ENCODE measurements at regions not wholly inside any gene's neighbourhood (a gene's known extent, or its start where the extent isn't known, plus 50 kb on each side); places are given as distances from the start of the nearest gene placed in this dataset.
"Not testable (repeated sequence)": the region's sequence is repeated elsewhere in the genome, so short reads cannot be mapped to it uniquely, and the experiment has no call there.

DNA sequence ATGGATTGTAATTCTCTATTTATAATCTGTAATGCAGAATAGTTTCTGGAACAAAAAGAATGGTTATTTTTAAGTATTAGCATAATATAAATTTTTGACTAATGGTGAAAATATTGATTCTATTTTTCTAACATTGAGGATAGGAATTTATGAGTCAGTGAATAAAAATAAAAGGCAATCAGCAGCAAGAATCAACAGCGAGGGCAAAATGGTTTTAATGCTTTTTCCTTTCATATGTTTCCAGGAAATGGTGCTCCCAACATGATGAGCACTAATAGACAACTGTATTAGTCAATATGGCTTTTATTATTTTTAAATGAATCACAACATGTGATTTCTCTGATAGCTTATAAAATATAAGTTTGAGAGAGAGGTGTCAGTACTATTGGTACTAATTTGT lies 90.7 kb upstream of the TFPI start:
- DNase-seq (ENCODE audit: low read depth) = no peak
- no peak overlapping the region for H3K4me3 ChIP-seq (ENCODE audit: low read length)
- TF ChIP-seq, protein P1, sequence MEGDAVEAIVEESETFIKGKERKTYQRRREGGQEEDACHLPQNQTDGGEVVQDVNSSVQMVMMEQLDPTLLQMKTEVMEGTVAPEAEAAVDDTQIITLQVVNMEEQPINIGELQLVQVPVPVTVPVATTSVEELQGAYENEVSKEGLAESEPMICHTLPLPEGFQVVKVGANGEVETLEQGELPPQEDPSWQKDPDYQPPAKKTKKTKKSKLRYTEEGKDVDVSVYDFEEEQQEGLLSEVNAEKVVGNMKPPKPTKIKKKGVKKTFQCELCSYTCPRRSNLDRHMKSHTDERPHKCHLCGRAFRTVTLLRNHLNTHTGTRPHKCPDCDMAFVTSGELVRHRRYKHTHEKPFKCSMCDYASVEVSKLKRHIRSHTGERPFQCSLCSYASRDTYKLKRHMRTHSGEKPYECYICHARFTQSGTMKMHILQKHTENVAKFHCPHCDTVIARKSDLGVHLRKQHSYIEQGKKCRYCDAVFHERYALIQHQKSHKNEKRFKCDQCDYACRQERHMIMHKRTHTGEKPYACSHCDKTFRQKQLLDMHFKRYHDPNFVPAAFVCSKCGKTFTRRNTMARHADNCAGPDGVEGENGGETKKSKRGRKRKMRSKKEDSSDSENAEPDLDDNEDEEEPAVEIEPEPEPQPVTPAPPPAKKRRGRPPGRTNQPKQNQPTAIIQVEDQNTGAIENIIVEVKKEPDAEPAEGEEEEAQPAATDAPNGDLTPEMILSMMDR (IDR thresholded peaks at IDR 0.05; ENCODE audit: insufficient read depth, low read depth, low read length, missing control alignments) = no peak

DNA sequence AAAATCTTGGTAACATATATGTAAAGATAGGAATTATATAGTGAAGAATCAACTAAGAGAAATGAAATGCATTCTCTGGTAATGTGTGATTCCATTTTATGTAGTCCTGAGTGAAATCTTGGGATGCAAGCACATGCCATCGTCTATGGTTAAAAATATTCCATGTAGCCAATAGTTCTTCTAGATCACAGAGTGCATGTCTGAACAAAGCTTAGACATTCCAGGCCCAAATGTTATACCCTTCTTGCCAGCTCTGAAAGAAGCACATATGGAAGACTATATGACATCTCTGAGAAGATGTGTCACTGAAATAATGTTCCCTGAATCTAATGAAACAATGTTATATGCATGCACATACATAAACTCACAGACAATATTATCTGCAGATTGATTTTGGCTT lies 92.3 kb upstream of the TFPI start:
- H3K4me3 ChIP-seq (ENCODE audit: low read length) = no peak overlapping the region
- DNase-seq (ENCODE audit: low read depth) = no peak
- TF ChIP-seq, protein P1 (IDR thresholded peaks at IDR 0.05; ENCODE audit: insufficient read depth, low read depth, low read length, missing control alignments) = no peak

DNA sequence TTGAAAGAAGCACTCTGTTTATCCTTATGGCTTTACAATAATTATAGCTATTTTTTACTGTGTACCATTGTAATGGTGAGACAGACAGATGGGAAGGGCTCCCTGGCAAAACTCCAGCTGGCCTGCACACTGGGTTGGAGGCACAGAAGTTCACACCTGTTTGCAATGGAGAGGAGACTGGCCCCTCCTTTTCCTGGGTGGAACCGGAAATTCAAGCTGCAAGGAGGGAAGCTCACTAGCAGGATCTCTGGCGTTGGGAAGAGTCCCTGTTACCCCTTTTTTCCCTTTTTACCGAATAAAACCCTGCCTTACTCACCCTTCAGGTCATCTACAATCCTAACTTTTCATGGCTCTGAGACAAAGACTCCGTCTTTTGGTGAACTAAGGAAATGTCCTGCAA lies 100.3 kb upstream of the TFPI start:
- TF ChIP-seq, protein P1 (IDR thresholded peaks at IDR 0.05; ENCODE audit: insufficient read depth, low read depth, low read length, missing control alignments) = no peak
- DNase-seq (ENCODE audit: low read depth) = peak; percentile 5

DNA sequence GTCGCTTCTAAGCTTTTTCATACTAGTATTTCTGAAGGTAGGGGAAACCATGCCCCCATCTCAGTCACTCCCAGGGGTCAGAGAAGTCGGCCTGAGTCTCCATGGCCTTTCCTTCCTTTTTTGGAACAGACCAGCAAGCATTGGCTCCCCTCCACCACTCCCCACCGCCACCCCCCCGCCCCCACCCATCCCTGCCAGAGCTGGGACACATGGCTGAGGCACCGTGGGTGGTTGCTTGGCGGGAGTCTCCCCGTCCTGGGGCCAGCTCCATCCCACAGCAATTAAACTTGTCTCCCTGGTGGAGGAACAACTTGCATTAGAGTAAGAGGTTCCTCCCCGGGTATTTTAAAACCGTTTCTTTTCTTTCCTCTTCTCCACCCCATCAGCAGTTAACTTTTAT lies 100.8 kb upstream of the TFPI start:
- H3K4me3 ChIP-seq (ENCODE audit: low read length) = no peak overlapping the region
- DNase-seq (ENCODE audit: low read depth) = no peak
- TF ChIP-seq, protein P1 (IDR thresholded peaks at IDR 0.05; ENCODE audit: insufficient read depth, low read depth, low read length, missing control alignments) = no peak

More for the DNA sequence above, 100.3 kb upstream of the TFPI start:
- H3K4me3 ChIP-seq (ENCODE audit: low read length) = no peak overlapping the region

DNA sequence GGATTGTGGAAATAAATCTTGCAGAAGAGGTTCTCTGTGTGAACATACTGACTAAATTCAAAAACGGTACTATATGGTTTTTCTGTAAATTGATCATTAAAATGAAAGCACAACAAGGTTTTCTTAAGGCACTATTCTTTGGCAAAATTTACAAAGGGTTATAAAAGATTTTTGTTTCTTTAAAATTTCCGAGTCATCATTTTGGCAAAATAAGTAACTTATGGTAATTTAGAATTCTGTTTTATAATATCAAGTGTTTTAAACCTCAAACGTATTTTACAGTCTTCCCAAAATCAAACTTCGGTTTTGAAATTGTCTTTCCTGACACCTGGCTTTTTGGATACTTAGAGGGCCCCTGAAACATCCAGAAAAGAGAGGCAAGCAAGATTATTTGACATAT lies 101.9 kb upstream of the TFPI start:
- no peak overlapping the region for H3K4me3 ChIP-seq (ENCODE audit: low read length)

DNA sequence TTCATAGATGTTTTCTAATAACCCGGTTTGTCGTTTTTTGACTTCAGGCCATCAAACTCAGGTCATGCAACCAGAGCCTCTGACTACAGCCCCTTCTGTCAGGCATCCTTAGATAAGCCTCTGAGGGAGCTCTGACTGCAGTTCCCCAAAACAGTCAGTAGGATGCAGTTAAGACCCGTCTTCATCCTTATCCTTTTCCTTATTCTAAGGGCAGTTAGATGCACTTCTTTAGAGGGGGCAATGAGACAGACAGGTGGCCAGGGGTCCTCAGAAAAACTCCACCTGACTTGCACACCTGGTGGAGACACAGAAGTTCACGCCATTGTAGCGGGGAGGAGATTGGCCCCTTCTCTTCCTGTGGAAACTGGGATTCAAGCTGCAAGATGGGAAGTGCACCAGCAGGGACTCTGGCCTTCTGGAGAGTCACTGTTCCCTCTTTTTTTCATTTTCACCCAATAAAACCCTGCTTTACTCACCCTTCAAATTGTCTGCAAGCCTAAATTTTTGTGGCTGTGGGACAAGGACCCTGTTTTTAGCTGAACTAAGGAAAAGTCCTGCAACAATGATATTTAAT lies 104.8 kb upstream of the TFPI start:
- H3K4me3 ChIP-seq (ENCODE audit: low read length) = no peak overlapping the region
- TF ChIP-seq, protein P1 (IDR thresholded peaks at IDR 0.05; ENCODE audit: insufficient read depth, low read depth, low read length, missing control alignments) = peak; percentile 45
- DNase-seq (ENCODE audit: low read depth) = peak; percentile 50

More for the DNA sequence above, 101.9 kb upstream of the TFPI start:
- TF ChIP-seq, protein P1 (IDR thresholded peaks at IDR 0.05; ENCODE audit: insufficient read depth, low read depth, low read length, missing control alignments) = no peak
- DNase-seq (ENCODE audit: low read depth) = no peak

DNA sequence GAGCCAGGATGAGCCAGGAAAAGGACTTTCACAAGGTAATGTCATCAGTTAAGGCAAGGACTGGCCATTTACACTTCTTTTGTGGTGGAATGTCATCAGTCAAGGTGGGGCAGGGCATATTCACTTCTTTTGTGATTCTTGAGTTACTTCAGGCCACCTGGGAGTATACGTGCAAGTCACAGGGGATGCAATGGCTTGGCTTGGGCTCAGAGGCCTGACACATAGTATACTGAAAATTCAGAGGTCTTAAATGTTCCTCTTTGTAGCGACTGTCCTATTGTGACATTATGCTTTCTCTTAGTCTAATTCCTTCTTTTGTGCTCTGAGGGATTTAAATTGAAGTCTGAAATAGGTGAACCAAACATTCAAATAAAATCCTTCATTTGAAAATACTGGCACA lies 121.8 kb upstream of the TFPI start:
- not testable (repeated sequence) for H3K4me3 ChIP-seq (ENCODE audit: low read length); DNase-seq (ENCODE audit: low read depth)
